ENCODE measurements at regions not wholly inside any gene's neighbourhood (a gene's known extent, or its start where the extent isn't known, plus 50 kb on each side); places are given as distances from the start of the nearest gene placed in this dataset.

DNA sequence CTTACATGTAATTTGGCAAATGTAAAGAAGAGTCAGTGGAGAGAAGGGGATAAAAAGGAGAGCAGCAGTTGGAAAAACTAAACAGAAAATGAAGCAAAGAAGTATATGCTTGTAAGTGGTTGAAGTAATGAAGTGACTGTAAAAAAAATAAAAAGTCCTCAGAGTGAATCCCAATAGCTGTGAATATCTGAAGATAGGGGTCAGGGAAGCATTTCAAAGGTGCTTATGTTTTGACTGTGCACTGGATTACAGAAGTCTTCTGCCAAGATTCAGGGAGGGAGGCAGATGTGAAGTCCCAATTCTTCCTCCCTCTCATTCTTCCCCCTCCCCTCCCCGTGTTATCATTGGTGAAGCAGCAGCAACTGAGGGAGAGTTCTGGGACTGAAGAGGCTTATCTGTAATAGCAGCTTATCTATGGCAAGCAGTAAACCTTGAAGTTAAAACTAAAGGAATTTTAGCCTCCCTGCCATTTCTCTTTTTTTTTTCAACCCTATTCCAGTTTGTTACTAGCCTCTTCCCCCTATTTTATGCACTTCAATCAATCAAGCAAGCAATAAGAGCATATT, 597.9 kb downstream of the IGSF11 start (continued):
- TF ChIP-seq, protein P1, sequence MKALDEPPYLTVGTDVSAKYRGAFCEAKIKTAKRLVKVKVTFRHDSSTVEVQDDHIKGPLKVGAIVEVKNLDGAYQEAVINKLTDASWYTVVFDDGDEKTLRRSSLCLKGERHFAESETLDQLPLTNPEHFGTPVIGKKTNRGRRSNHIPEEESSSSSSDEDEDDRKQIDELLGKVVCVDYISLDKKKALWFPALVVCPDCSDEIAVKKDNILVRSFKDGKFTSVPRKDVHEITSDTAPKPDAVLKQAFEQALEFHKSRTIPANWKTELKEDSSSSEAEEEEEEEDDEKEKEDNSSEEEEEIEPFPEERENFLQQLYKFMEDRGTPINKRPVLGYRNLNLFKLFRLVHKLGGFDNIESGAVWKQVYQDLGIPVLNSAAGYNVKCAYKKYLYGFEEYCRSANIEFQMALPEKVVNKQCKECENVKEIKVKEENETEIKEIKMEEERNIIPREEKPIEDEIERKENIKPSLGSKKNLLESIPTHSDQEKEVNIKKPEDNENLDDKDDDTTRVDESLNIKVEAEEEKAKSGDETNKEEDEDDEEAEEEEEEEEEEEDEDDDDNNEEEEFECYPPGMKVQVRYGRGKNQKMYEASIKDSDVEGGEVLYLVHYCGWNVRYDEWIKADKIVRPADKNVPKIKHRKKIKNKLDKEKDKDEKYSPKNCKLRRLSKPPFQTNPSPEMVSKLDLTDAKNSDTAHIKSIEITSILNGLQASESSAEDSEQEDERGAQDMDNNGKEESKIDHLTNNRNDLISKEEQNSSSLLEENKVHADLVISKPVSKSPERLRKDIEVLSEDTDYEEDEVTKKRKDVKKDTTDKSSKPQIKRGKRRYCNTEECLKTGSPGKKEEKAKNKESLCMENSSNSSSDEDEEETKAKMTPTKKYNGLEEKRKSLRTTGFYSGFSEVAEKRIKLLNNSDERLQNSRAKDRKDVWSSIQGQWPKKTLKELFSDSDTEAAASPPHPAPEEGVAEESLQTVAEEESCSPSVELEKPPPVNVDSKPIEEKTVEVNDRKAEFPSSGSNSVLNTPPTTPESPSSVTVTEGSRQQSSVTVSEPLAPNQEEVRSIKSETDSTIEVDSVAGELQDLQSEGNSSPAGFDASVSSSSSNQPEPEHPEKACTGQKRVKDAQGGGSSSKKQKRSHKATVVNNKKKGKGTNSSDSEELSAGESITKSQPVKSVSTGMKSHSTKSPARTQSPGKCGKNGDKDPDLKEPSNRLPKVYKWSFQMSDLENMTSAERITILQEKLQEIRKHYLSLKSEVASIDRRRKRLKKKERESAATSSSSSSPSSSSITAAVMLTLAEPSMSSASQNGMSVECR (CRISPR knock-in tag; IDR thresholded peaks at IDR 0.05): no peak
- TF ChIP-seq KDM1A (IDR thresholded peaks at IDR 0.05) (peak; percentile 50 to 69; a peak in 3 of 4 replicates), KHSRP (IDR thresholded peaks at IDR 0.05) (peak; percentile 51; the same call in 1 of the 2 replicates), SRSF3 (IDR thresholded peaks at IDR 0.05; ENCODE audit: insufficient read depth, low read length) (no peak), ZBTB40 (IDR thresholded peaks at IDR 0.05) (no peak), ZBTB40 (CRISPR knock-in tag; IDR thresholded peaks at IDR 0.05) (no peak), ZNF717 (CRISPR knock-in tag; IDR thresholded peaks at IDR 0.05) (no peak), ZNF212 (CRISPR knock-in tag; IDR thresholded peaks at IDR 0.05) (no peak), CBX1 (IDR thresholded peaks at IDR 0.05; ENCODE audit: low read depth) (no peak), ZNF384 (IDR thresholded peaks at IDR 0.05; ENCODE audit: low read depth, low read length) (peak; percentile 69; the same call in 1 of the 2 replicates), TAL1 (IDR thresholded peaks at IDR 0.05) (peak; percentile 94), MCM3 (IDR thresholded peaks at IDR 0.05) (no peak), XRCC5 (IDR thresholded peaks at IDR 0.05; ENCODE audit: low read depth, low read length) (no peak), HIVEP1 (CRISPR knock-in tag; IDR thresholded peaks at IDR 0.05) (no peak), ZNF253 (CRISPR knock-in tag; conservative IDR thresholded peaks at IDR 0.05) (no peak), MEIS2 (IDR thresholded peaks at IDR 0.05; ENCODE audit: partially characterized antibody) (no peak), MBD2 (IDR thresholded peaks at IDR 0.05; ENCODE audit: borderline replicate concordance, low read depth) (peak; percentile 42; the same call in 1 of the 2 replicates), PRPF4 (IDR thresholded peaks at IDR 0.05; ENCODE audit: insufficient read depth, low read depth, low read length, poor library complexity, severe bottlenecking) (no peak)

Data from K562 (cell line).